DOHH2 (cell line): ENCODE measurements at regions not wholly inside any gene's neighbourhood (a gene's known extent, or its start where the extent isn't known, plus 50 kb on each side); places are given as distances from the start of the nearest gene placed in this dataset.

Source experiments
- H3F3A ChIP-seq: fragments of 200-600 bp; sonication (generic), shearing (Covaris generic); 2 replicates; pipeline ENCODE4 v1.6.0; 2016; ENCODE audit warnings: antibody characterized with exemption, mild to moderate bottlenecking; ENCODE audit not compliant: control insufficient read depth, insufficient read depth
- H3K27ac ChIP-seq: fragments of 200-600 bp; sonication (generic); 2 replicates; pipeline ENCODE4 v1.5.1; 2014; ENCODE audit warnings: low read depth, mild to moderate bottlenecking, low read length, moderate library complexity
- H3K27me3 ChIP-seq: fragments of 200-600 bp; sonication (generic); 2 replicates; pipeline ENCODE4 v1.6.1; 2014; ENCODE audit warnings: mild to moderate bottlenecking, low read length, mixed read lengths; ENCODE audit not compliant: control insufficient read depth
- H3K36me3 ChIP-seq: fragments of 200-600 bp; sonication (generic); 2 replicates; pipeline ENCODE4 v1.6.1; 2014; ENCODE audit warnings: mild to moderate bottlenecking, low read length, moderate library complexity, mixed read lengths; ENCODE audit not compliant: control insufficient read depth
- H3K4me1 ChIP-seq: fragments of 200-600 bp; sonication (generic); 2 replicates; pipeline ENCODE4 v1.6.1; 2014; ENCODE audit warnings: mild to moderate bottlenecking, low read length, mixed read lengths; ENCODE audit not compliant: control insufficient read depth
- H3K4me2 ChIP-seq: fragments of 200-600 bp; sonication (generic); 2 replicates; pipeline ENCODE4 v1.6.0; 2014; ENCODE audit warnings: mild to moderate bottlenecking, low read length, moderate library complexity
- H3K4me3 ChIP-seq: fragments of 200-600 bp; sonication (generic); 2 replicates; pipeline ENCODE4 v1.5.1; 2014; ENCODE audit warnings: mild to moderate bottlenecking, low read length, mixed read lengths
- H3K79me2 ChIP-seq: fragments of 200-600 bp; sonication (generic); 2 replicates; pipeline ENCODE4 v1.6.1; 2014; ENCODE audit warnings: mild to moderate bottlenecking, low read length, mixed read lengths; ENCODE audit not compliant: control insufficient read depth
- H3K9me2 ChIP-seq: fragments of 200-600 bp; sonication (generic); replicated peaks from 2 replicates; pipeline ENCODE4 v1.6.1; 2014; ENCODE audit warnings: mild to moderate bottlenecking, low read length, mixed read lengths; ENCODE audit not compliant: control insufficient read depth
- H3K9me3 ChIP-seq: fragments of 200-600 bp; sonication (generic); 2 replicates; pipeline ENCODE4 v1.6.1; 2014; ENCODE audit warnings: antibody characterized with exemption, low read length, mixed read lengths; ENCODE audit not compliant: control insufficient read depth, insufficient read depth
- H4K20me1 ChIP-seq: fragments of 200-600 bp; sonication (generic); 2 replicates; pipeline ENCODE4 v1.6.0; 2014; ENCODE audit warnings: low read depth, mild to moderate bottlenecking, antibody characterized with exemption, low read length, moderate library complexity; ENCODE audit not compliant: control insufficient read depth, insufficient read depth
- CTCF ChIP-seq: fragments of 200-600 bp; sonication (generic); IDR thresholded peaks from one replicate; pipeline ENCODE4 v1.5.1; 2014; ENCODE audit warnings: antibody characterized with exemption, mild to moderate bottlenecking, low read depth, low read length; ENCODE audit not compliant: poor library complexity, severe bottlenecking
- EZH2phosphoT487 ChIP-seq: fragments of 200-600 bp; sonication (generic); IDR thresholded peaks from 2 replicates; pipeline ENCODE4 v1.6.1; 2017; ENCODE audit warnings: borderline replicate concordance, mild to moderate bottlenecking, antibody characterized with exemption, low read length, moderate library complexity, mixed read lengths

GRCh38 chr4:33306131-33306530 lies 2586.0 kb downstream of the PCDH7 start:
- Histone ChIP-seq H4K20me1 (no peaks in the 10 kb centered on the region), H3K9me2 (no peaks in the 10 kb centered on the region), H3K27ac (no peak overlapping the region), H3K9me3 (no peaks in the 10 kb centered on the region), H3K4me2 (no peak overlapping the region), H3K79me2 (no peaks in the 10 kb centered on the region), H3F3A (no peaks in the 10 kb centered on the region), H3K27me3 (no peaks in the 10 kb centered on the region), H3K4me1 (no peaks in the 10 kb centered on the region), H3K4me3 (no peak overlapping the region), H3K36me3 (no peaks in the 10 kb centered on the region)
- TF ChIP-seq EZH2phosphoT487 (no peak), CTCF (no peak)

GRCh38 chr4:33316033-33316432 lies 2595.9 kb downstream of the PCDH7 start:
- H3K4me3 ChIP-seq: no peak overlapping the region
- H3K4me1 ChIP-seq: no peaks in the 10 kb centered on the region
- H3K36me3 ChIP-seq: no peaks in the 10 kb centered on the region
- H4K20me1 ChIP-seq: no peaks in the 10 kb centered on the region
- H3K9me2 ChIP-seq: no peaks in the 10 kb centered on the region
- H3K27me3 ChIP-seq: no peaks in the 10 kb centered on the region
- H3K9me3 ChIP-seq: peaks cover 9% of the 10 kb centered on the region; the same call in 1 of the 2 replicates
- no peak overlapping the region for H3K27ac ChIP-seq
- no peaks in the 10 kb centered on the region for H3K79me2 ChIP-seq
- no peak for TF ChIP-seq EZH2phosphoT487
- no peak for TF ChIP-seq CTCF
- no peak overlapping the region for H3K4me2 ChIP-seq
- no peaks in the 10 kb centered on the region for H3F3A ChIP-seq

- Histone ChIP-seq H3K27me3 (no peaks in the 10 kb centered on the region), H3F3A (no peaks in the 10 kb centered on the region), H3K4me2 (no peak overlapping the region), H3K9me2 (no peaks in the 10 kb centered on the region), H3K36me3 (no peaks in the 10 kb centered on the region), H3K79me2 (no peaks in the 10 kb centered on the region), H4K20me1 (no peaks in the 10 kb centered on the region), H3K9me3 (peaks cover 9% of the 10 kb centered on the region; the same call in 1 of the 2 replicates), H3K4me3 (no peak overlapping the region), H3K27ac (no peak overlapping the region), H3K4me1 (no peaks in the 10 kb centered on the region)
- TF ChIP-seq CTCF (no peak), EZH2phosphoT487 (no peak)
Observed at GRCh38 chr4:33316578-33316977, 2596.4 kb downstream of the PCDH7 start.

GRCh38 chr4:33323393-33323792 lies 2603.2 kb downstream of the PCDH7 start:
- no peak for TF ChIP-seq EZH2phosphoT487
- TF ChIP-seq CTCF: no peak
- H3K4me2 ChIP-seq: no peak overlapping the region
- H3K79me2 ChIP-seq: no peaks in the 10 kb centered on the region
- H4K20me1 ChIP-seq: no peaks in the 10 kb centered on the region
- no peaks in the 10 kb centered on the region for H3K4me1 ChIP-seq
- H3K27me3 ChIP-seq: no peaks in the 10 kb centered on the region
- no peaks in the 10 kb centered on the region for H3F3A ChIP-seq
- H3K4me3 ChIP-seq: no peak overlapping the region
- no peaks in the 10 kb centered on the region for H3K9me2 ChIP-seq
- H3K9me3 ChIP-seq: no peaks in the 10 kb centered on the region
- H3K27ac ChIP-seq: no peak overlapping the region
- no peaks in the 10 kb centered on the region for H3K36me3 ChIP-seq
